Smooth muscle cell (in vitro differentiated cells): ENCODE measurements at regions not wholly inside any gene's neighbourhood (a gene's known extent, or its start where the extent isn't known, plus 50 kb on each side); places are given as distances from the start of the nearest gene placed in this dataset.

Experiments
- DNase-seq: peaks from one replicate; lab custom pipeline; 2025; ENCODE audit not compliant: unreplicated experiment; lab: John Stamatoyannopoulos, UW
- H2AFZ ChIP-seq: fragments of 200-600 bp; sonication (generic); 2 replicates; pipeline ENCODE4 v1.6.0; 2016; ENCODE audit warnings: antibody characterized with exemption, low read depth, mild to moderate bottlenecking
- H3F3A ChIP-seq: fragments of 200-600 bp; sonication (generic); 2 replicates; pipeline ENCODE4 v1.6.0; 2017; ENCODE audit warnings: antibody characterized with exemption, low read depth
- H3K27ac ChIP-seq: fragments of 200-600 bp; sonication (generic); 2 replicates; pipeline ENCODE4 v1.5.1; 2016; ENCODE audit warnings: low read depth, mild to moderate bottlenecking
- H3K27me3 ChIP-seq: fragments of 200-600 bp; sonication (generic); 2 replicates; pipeline ENCODE4 v1.6.1; 2016; ENCODE audit warnings: low read depth, mild to moderate bottlenecking
- H3K36me3 ChIP-seq: fragments of 200-600 bp; sonication (generic); 2 replicates; pipeline ENCODE4 v1.5.1; 2016; ENCODE audit warnings: low read depth
- H3K4me1 ChIP-seq: fragments of 200-600 bp; sonication (generic); 2 replicates; pipeline ENCODE4 v1.5.1; 2016; ENCODE audit warnings: low read depth
- H3K4me2 ChIP-seq: fragments of 200-600 bp; sonication (generic); 2 replicates; pipeline ENCODE4 v1.6.0; 2016; ENCODE audit warnings: mild to moderate bottlenecking
- H3K4me3 ChIP-seq: fragments of 200-600 bp; sonication (generic); 2 replicates; pipeline ENCODE4 v1.5.1; 2016; ENCODE audit warnings: mild to moderate bottlenecking
- H3K79me2 ChIP-seq: fragments of 200-600 bp; sonication (generic); 2 replicates; pipeline ENCODE4 v1.6.0; 2016; ENCODE audit warnings: low read depth, mild to moderate bottlenecking
- H3K9ac ChIP-seq: fragments of 200-600 bp; sonication (generic); 2 replicates; pipeline ENCODE4 v1.6.0; 2016; ENCODE audit warnings: low read depth
- H3K9me3 ChIP-seq: fragments of 200-600 bp; sonication (generic); replicated peaks from 2 replicates; pipeline ENCODE4 v1.5.1; 2016; ENCODE audit warnings: low read depth
- H4K20me1 ChIP-seq: fragments of 200-600 bp; sonication (generic); 2 replicates; pipeline ENCODE4 v1.6.0; 2016; ENCODE audit warnings: low read depth
- WGBS: methylation state at CpG from one replicate; pipeline ENCODE4 v1.1.7; 2016; ENCODE audit warnings: low lambda C conversion rate; 5-methylcytosine and 5-hydroxymethylcytosine counted together
- TF ChIP-seq, protein P1 (sequence below): fragments of 200-600 bp; sonication (generic); IDR thresholded peaks from 2 replicates; pipeline ENCODE4 v1.5.1; 2017; ENCODE audit warnings: borderline replicate concordance, mild to moderate bottlenecking, antibody characterized with exemption; ENCODE audit not compliant: insufficient read depth, poor library complexity, severe bottlenecking

DNA sequence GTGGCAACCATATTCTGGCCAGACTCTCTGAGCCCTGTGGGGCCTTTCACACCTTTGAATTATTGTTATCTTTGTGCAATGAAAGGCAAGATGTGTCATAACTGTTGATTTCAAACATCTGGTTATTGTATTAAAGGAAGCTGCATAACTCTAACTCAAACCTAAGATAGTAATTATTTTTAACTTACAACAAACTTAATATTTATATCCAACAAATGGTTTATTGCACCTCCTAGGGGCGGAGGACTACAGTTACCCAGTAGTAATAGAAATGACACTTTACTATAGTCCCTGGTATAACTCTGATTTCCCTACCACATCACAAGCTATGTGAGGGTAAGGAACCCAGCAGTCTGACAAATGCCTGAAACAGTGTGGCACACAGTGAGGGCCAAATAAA is 363.9 kb upstream of the SUCLG2 start:
- no peak overlapping the region for H3K4me3 ChIP-seq
- DNase-seq: no peak
- H2AFZ ChIP-seq: no peak overlapping the region
- no peak overlapping the region for H3K27ac ChIP-seq
- no peak overlapping the region for H3K4me2 ChIP-seq
- TF ChIP-seq, protein P1, sequence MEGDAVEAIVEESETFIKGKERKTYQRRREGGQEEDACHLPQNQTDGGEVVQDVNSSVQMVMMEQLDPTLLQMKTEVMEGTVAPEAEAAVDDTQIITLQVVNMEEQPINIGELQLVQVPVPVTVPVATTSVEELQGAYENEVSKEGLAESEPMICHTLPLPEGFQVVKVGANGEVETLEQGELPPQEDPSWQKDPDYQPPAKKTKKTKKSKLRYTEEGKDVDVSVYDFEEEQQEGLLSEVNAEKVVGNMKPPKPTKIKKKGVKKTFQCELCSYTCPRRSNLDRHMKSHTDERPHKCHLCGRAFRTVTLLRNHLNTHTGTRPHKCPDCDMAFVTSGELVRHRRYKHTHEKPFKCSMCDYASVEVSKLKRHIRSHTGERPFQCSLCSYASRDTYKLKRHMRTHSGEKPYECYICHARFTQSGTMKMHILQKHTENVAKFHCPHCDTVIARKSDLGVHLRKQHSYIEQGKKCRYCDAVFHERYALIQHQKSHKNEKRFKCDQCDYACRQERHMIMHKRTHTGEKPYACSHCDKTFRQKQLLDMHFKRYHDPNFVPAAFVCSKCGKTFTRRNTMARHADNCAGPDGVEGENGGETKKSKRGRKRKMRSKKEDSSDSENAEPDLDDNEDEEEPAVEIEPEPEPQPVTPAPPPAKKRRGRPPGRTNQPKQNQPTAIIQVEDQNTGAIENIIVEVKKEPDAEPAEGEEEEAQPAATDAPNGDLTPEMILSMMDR: no peak
- no peaks in the 10 kb centered on the region for H3K9me3 ChIP-seq
- H4K20me1 ChIP-seq: no peaks in the 10 kb centered on the region
- H3K9ac ChIP-seq: no peak overlapping the region
- no peaks in the 10 kb centered on the region for H3F3A ChIP-seq
- H3K27me3 ChIP-seq: no peaks in the 10 kb centered on the region
- WGBS: 83% methylated on average over 1 of the region's 1 CpG
- no peaks in the 10 kb centered on the region for H3K4me1 ChIP-seq
- H3K36me3 ChIP-seq: no peaks in the 10 kb centered on the region
- H3K79me2 ChIP-seq: no peaks in the 10 kb centered on the region

DNA sequence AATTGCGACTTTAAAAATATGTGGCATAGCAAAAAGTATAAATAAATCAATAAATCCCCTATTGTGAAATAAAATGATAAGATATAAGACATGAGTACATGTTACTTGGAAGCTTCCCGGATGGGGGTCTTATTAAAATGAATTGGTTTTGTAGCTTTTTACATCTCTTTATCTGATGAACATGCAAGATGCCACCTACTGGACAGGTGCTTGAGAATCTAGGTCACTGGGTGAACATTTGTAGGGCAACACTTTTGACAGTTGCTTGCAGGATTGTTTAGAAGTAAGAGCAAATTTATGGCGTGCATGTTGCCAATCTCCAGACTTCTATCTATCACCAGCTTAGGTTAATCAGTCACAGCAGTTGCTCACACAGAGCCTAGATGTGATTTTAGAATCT is 362.7 kb upstream of the SUCLG2 start:
- no peak overlapping the region for H3K4me3 ChIP-seq
- H3K36me3 ChIP-seq: no peaks in the 10 kb centered on the region
- no peaks in the 10 kb centered on the region for H3K9me3 ChIP-seq
- WGBS: 83% methylated on average over 3 of the region's 3 CpGs
- no peak overlapping the region for H3K27ac ChIP-seq
- H3K9ac ChIP-seq: no peak overlapping the region
- no peaks in the 10 kb centered on the region for H3F3A ChIP-seq
- no peaks in the 10 kb centered on the region for H3K27me3 ChIP-seq
- no peak for DNase-seq
- no peak overlapping the region for H3K4me2 ChIP-seq
- TF ChIP-seq, protein P1: peak; percentile 18
- H4K20me1 ChIP-seq: no peaks in the 10 kb centered on the region
- no peaks in the 10 kb centered on the region for H3K4me1 ChIP-seq
- H2AFZ ChIP-seq: no peak overlapping the region
- H3K79me2 ChIP-seq: no peaks in the 10 kb centered on the region

DNA sequence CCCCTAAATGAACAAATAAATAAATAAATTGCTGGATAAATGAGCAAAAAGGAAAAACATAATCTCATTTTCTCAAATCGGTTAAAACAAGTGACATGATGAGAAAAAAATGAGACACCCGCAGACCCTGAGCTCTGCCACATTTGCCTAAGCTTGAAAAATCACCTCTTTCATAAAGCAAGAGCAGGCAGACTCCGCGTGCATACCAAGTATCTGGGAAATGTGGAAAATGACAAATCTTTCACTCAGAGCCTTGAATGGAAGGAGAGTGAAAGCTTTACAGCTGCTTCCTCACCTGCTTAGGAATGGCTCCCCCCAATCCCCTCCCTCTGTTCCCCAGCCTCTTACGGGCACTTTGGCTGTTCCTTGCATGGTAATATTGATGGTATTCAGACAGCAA is 355.5 kb upstream of the SUCLG2 start:
- H3K4me1 ChIP-seq: no peaks in the 10 kb centered on the region
- WGBS: 85% methylated on average over 5 of the region's 5 CpGs
- H3K27me3 ChIP-seq: peaks cover 51% of the 10 kb centered on the region
- no peak overlapping the region for H3K27ac ChIP-seq
- no peak overlapping the region for H2AFZ ChIP-seq
- no peaks in the 10 kb centered on the region for H3K9me3 ChIP-seq
- H3F3A ChIP-seq: no peaks in the 10 kb centered on the region
- no peak overlapping the region for H3K4me3 ChIP-seq
- DNase-seq: no peak
- H4K20me1 ChIP-seq: no peaks in the 10 kb centered on the region
- TF ChIP-seq, protein P1: no peak
- no peak overlapping the region for H3K9ac ChIP-seq
- H3K36me3 ChIP-seq: no peaks in the 10 kb centered on the region
- no peak overlapping the region for H3K4me2 ChIP-seq
- H3K79me2 ChIP-seq: no peaks in the 10 kb centered on the region

DNA sequence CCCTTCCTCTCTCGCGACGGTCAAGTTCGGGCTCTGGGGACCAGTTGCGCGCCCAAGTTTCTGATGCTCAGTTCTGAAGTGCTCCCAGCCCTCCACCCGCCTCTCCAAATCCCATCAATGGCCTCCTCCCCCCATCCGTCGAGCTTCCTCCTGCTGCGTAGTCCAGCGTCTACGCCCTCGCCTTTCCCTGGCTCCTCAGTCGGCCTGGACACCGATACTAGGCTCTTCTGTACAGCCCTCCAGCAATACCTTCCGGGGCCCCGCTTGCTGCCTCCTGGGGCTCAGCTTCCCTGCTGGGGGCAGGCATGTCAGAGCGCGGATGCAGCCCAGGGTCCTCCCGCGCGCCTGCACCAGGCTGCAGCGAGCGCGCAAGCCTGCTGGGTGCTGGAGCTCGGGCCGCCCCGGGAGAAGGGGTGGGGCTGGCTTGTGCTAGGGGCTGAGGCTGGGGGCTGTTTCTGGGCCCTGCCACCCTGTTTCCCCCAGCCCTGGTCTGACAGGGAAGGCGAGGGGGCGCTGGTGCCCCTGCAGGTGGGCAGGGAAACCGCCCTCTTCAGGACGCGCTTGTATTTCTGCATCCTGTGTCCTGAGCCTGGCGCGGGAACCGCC is 353.3 kb upstream of the SUCLG2 start:
- Histone ChIP-seq H3K36me3 (no peaks in the 10 kb centered on the region), H3K79me2 (no peaks in the 10 kb centered on the region), H3K4me3 (peak overlapping the region; percentile 61), H2AFZ (peak overlapping the region; percentile 99), H3F3A (no peaks in the 10 kb centered on the region), H3K27ac (no peak overlapping the region), H3K9me3 (no peaks in the 10 kb centered on the region), H3K27me3 (peaks cover 65% of the 10 kb centered on the region), H3K4me1 (no peaks in the 10 kb centered on the region), H4K20me1 (no peaks in the 10 kb centered on the region), H3K9ac (no peak overlapping the region), H3K4me2 (peak overlapping the region; percentile 93)
- WGBS: 2% methylated on average over 29 of the region's 36 CpGs
- DNase-seq: peak; percentile 1
- TF ChIP-seq, protein P1: no peak
